HG02938 (cell line): ENCODE measurements at regions not wholly inside any gene's neighbourhood (a gene's known extent, or its start where the extent isn't known, plus 50 kb on each side); places are given as distances from the start of the nearest gene placed in this dataset.
"Not testable (repeated sequence)": the region's sequence is repeated elsewhere in the genome, so short reads cannot be mapped to it uniquely, and the experiment has no call there.

Experiments
- ATAC-seq: cut with Tn5 transposase; IDR thresholded peaks from one replicate; pipeline ENCODE4 v1.9.1; 2021; ENCODE audit warnings: mild to moderate bottlenecking, moderate library complexity; ENCODE audit not compliant: unreplicated experiment

DNA sequence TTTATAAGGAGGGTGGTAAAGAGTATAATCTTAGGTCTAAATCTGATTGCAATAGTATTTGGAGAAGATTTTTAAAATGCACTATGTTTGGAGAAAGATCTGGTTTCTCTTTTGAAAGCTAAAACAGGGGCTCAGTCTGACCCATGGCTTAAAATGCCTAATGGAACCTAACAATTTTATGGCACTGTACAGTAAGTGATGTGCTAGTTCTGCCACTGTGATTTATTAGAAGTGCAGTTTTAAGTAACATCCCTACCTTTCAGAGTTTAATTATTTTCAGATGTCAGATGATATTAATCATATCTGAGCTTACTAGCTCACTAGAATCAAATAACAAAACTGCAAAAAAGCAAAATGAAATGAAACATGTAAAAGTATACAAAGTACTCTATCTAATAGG, 514.7 kb upstream of the KCND2 start:
- ATAC-seq: no peak

DNA sequence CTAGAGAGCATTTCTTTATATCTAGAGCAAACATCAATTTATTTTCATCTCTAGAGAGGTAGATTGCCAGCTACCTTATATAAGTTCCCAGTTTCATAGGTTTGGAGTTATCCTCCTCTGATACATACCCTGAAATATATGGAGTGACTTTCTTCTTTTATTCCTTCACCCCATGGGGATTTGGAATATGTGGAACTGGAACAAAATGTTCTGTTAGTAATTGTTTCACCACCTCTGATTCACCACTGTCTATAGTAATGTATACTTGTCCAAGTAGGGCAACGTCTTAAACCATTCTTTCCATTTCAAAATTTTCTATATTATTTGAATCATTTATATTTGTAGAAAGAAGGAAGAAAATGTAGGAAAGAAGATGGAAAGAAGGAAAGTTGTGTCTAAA, 511.2 kb upstream of the KCND2 start:
- ATAC-seq: no peak

DNA sequence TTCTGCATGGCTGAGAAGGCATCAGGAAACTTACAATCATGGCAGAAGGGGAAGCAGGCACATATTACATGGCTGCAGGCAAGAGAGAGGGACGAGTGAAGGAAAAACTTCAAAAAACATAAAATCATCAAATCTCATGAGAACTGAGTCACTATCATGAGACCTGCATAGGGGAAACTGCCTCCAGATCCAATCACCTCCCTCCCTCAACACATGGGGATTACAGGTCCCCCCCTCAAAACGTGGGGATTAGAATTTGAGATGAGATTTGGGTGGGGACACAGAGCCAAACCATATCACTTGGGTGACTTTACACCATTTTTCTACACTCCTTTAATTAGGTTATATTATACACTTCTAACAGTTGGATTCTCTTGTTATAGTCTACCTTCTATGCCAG, 490.7 kb upstream of the KCND2 start:
- ATAC-seq: no peak

DNA sequence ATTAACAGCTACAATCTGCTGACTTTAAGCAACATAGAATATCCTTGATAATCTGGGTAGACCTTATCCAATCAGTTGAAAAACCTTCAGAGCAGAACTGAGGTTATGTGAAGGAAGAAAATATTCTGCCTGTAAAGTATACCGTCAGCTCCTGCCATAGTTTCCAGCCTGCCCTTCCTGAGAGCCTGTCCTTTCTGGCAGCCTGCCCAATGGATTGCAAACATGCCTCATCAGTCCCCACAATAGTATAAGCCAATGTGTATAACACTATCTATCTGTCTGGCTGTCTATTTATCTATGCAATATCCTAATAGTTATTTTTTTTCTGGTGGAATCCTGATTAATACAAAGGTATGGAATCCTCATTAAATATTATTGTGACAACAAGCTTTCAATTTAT, 489.2 kb upstream of the KCND2 start:
- ATAC-seq: no peak

DNA sequence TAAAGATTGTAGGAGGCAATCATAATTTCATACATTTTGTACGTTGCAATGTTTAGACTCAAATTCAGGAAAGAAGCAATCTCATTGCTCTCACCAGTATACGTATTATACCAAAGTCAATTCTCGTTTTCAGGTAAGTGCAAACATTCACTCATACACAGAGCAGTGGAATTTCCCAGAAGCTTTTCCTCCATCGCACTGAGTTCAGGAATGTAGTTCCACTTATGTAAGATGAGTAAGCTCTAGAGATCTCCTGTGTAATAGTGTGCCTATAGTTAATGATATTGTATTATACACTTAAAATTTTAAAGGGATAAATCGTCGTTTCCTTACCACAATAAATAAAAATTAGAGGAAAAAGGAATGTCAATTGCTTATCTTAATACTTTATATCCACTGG, 470.8 kb upstream of the KCND2 start:
- no peak for ATAC-seq

DNA sequence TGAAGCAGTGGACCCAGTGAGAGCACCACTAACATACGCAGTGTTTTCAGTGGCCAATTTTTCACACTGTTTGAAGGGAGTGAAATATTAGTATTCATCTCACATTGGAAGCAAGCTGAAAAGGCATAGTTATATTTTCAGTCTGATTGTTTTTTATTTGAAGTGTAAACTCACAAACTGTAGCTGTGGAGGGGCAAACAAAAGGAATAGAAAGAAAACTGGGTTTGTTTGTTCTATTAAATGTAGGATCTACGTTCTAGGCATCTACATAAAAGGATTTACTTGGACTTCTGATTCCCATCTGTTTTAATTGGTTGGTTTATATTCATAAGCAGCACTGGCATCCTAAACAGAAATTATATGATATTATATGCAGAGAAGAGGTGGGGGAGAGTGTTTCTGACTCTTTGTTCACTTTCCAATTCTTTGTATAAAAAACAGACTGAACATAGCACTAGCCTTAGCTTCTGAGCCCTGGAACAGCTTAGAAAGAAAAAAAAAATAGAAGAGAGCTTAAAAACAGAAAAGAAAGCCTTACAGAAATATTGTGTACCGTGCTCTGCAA, 447.8 kb upstream of the KCND2 start:
- ATAC-seq: no peak

DNA sequence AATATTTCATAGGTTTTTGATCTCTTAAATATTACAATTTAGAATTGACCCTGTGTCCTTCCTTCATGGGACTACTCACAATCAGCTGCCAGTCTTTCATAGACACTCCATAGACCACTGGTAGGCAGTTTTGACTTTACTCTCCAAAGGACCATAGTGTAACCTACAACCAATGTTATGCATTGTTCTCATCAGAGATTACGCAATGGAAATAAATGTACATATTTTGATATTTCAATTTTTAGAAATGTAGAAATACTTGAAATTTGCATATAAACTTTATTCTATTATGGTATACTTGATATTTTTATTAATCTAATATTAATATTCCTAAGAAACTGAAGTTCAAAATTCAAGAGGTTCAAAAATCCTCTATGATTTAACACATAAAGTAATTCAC, 446.4 kb upstream of the KCND2 start:
- ATAC-seq: no peak

DNA sequence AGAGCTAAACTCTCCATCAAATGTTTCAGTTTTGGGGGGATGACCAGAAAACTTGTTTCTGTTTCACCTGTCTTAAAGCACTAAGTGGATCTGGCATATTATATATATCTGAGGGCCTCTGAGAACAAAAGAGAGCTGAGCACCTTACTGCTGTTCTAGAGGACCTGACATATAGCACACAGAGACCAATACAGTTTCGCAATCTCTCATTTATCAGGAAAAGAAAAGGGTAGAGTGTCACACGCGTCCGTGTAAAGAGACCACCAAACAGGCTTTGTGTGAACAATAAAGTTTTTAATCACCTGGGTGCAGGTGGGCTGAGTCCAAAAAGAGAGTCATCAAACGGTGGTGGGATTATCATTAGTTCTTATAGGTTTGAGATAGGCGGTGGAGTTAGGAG, 434.5 kb upstream of the KCND2 start:
- ATAC-seq: no peak

DNA sequence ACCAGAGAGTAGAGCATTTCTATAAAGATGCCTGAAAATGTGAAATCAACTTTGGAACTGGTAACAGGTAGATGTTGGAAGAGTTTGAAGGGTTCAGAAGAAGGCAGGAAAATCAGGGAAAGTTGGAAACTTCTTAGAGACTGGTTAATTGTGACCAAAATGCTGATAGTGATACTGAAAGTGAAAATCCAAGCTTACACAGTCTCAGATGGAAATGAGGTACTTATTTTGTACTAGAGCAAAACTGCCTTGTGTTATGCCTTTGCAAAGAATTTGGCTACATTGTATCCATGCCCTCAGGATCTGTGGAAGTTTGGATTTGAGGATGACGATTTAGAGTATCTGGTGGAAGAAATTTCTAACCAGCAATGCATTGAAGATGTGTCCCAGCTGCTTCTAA, 430.6 kb upstream of the KCND2 start:
- ATAC-seq: no peak

DNA sequence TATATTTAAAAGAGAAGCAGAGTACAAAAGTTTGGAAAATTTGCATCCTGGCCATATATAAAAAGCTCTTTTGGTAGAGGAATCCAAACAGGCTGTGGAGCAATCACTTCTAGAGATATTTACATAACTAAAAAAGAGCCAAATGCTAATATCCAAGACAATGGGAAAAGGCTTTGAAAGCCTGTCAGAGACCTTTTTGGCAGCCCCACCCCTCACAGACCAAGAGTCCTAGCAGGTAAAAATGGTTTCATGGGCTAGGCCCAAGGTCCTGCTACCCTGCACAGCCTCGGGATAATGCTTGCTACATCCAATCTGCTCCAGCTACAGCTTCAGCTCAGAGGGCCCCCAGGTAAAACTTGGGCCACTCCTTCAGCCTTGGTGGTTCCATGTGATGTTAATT, 430.2 kb upstream of the KCND2 start:
- no peak for ATAC-seq

DNA sequence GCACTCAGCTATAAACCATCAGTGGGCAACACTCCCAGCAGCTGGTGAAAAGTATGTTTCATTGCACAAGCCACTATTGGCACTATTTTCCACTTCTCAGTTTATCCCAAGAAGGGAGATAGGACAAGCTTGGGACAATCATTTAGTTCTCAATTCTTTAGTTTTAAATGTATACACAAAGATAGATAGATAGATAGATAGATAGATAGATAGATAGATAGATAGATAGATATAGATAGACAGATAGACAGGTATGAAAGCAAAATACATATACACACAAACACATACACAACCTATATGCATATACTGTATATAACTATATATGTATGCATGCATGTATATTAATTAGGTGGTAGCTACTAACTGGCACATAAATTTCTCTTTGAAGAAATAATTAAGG, 411.6 kb upstream of the KCND2 start:
- ATAC-seq: no peak

DNA sequence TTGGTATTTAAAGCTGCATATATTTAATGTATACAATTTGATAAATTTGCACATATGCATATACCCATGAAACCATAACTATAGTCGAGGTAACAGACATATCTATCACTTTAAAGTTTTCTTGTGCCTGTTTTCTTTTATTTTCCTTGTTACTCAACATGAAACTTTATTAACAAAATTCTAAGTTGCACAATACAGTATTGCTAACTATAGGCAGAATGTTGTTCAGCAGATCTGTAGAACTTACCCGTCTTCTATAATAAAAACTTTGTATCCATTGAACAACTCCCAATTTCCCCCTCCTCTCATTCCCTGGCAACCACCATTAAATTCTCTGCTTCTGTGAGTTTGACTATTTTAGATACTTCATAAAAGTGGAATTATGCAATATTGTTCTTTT, 404.6 kb upstream of the KCND2 start:
- ATAC-seq: no peak

DNA sequence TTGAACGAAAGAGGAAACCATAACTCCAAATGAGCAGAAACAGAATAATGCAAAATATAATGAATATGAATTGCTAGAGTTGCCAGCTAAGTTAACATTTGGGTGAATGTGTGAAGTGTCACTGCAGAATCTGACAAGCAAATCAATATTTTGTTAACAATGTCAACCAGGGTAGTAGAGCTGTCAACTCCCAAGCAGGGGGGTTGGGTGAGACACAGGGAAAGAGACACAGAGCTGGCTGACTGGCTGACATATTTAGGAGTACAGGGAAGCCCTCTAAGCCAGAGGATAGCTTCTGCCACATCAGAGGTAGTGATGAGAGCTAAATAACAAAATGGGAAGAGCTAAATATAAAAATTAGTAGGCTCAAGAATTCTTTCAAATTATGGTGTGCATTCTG, 393.1 kb upstream of the KCND2 start:
- ATAC-seq: no peak

DNA sequence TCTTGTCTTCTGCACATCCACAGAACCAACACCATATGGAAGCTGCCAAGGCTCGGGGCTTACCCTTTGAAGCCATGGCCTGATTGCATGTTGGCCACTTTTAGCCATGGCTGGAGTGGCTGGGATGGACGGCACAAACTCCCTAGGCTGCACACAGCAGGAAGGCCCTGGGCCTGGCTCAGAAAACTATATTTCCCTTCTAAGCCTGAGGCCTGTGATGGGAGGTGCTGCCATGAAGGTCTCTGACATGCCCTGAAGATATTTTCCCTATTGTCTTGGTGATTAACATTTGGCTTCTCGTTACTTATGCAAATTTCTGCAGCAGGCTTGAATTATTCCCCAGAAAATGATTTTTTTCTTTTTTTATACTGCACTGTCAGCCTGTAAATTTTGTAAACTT, 387.0 kb upstream of the KCND2 start:
- ATAC-seq: no peak

DNA sequence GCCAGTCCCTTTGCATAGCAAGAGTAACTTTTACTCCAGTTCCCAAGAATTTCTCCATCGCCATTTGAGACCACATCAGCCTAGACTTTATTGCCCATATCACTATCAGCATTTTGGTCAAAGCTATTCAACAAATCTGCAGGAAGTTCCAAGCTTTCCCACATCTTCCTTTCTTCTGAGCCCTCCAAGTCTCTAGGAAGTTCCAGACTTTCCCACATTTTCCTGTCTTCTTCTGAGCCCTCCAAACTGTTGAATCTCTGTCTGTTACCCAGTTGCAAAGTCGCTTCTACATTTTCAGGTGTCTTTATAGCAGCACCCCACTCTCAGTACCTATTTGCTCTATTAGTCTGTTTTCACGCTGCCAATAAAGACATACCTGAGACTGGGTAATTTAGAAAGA, 386.4 kb upstream of the KCND2 start:
- not testable (repeated sequence) for ATAC-seq

DNA sequence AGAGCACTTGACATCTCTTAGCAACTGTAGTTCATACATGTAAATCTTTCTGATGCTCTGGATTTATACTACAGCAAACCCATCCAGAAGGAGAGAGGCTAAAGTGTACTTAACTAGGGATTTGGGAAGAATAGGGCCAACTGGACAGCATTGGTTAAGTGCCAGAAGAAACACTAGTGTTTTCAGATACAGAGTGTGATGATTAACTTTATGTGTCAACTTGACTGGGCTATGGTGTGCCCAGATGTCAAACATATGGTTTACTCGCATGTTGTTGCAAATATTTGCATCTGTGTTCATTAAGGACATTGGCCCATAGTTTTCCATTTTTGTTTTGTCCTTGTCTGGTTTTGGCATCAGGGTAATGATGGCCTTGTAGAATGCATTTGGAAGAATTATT, 384.7 kb upstream of the KCND2 start:
- ATAC-seq: no peak

DNA sequence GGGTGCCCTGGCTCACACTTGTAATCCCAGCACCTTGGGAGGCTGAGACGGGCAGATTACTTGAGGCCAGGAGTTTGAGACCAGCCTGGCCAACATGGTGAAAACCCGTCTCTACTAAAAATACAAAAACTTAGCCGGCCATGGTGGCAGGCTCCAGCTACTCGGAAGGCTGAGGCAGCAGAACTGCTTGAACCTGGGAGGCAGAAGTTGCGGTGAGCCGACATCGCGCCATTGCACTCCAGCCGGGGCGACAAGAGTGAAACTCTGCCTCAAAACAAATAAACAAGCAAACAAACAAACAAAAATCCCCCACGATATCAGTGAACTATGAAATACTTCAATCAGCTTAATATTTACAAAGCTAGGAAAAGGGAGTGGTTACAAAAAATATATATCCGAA, 382.3 kb upstream of the KCND2 start:
- ATAC-seq: no peak

DNA sequence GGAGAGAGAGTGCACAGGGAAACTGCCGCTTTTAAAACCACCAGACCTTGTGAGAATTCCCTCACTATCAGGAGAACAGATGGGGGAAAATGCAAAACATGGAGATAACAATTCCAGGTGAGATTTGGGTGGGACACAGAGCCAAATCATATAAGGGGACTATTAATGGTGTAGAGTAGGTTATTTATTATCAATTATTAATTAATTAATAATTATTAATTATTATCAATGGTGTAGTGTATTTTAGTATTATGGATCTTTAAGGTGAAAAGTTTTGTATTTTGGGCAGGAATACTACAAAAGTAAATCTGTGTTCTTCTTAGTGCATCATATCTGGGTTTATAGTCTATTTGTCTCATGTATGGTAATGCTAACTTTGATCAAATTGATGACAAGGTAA, 377.7 kb upstream of the KCND2 start:
- ATAC-seq: no peak

DNA sequence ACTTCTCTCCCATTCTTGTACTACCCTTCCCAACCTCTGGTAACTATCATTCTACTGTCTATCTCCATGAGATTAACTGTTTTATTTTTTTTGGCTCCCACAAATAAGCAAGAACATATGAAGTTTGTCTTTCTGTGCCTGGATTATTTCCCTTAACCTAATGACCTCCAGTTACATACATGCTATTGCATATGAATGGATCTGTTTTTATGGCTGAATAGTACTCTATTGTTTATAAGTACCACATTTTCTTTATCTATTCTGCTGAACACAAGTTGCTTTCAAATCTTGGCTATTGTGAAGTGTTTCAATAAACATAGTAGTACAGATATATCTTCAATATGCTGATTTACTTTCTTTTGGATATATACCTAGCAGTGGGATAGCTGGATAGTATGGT, 376.6 kb upstream of the KCND2 start:
- ATAC-seq: no peak

DNA sequence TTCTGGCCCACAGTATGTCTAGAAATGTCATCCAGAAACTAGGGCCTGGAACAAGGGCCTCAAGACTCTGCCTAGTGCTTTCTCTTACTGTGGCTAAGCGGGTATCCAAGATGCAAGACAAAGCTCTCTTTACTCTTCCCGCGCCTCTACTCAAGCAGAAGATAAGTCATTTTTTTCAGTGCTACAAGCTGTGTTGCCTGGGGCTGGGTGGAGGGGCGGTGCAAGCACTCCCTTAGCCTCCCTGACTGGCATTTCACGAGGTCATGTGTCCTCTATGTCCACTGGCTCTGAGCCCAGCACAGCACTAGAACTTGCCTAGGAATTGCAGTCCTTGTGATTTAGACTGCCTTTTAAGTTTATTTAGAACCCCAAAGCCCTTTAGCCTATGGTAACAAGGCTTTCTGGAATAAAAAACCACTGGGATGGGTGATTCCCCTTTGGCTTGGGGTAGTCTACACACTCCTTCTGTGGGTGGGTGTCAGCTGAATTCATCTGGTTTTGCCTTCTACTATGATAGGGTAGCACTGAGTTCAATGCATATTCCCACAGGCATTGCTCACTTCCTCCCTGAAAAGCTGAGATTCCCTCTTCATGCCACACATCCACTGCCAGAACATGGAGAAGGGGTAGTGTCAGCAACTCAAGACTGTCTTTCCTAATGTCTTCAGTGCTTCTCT, 371.8 kb upstream of the KCND2 start:
- ATAC-seq: no peak

DNA sequence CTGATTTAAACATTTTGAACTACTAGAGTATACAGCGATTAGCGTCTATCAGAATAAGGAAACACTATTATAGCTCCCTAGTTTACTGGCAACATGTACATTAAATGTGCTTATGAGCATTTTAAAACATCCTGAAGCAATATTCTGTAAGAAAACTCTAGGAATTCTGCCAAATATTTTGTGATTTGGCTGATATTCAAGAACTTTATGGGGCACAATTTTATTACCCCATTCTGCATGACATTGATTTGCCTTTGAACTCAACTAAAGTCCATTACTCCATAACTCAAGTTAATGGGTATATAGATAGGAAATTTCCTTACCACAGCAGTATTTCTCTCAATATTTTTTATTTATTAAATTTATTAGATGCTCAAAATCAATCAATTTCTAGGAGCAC, 369.9 kb upstream of the KCND2 start:
- no peak for ATAC-seq

DNA sequence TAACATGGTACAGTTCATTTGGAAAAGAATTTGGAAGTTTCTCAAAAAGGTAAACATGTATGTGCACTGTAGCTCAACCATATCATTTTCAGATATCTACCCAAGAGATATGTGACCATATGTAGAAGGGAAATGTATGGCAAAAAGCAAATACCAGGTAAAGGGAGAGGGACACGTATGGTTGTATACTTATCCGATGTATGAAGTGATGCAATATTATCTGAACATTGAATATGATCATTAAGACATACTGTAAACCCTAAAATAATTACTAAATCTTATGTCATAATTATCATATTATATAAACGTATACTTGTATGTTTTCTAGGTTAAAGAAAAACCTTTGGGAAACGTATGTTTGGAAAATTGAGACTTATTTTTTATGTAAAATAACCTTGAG, 367.5 kb upstream of the KCND2 start:
- ATAC-seq: no peak

DNA sequence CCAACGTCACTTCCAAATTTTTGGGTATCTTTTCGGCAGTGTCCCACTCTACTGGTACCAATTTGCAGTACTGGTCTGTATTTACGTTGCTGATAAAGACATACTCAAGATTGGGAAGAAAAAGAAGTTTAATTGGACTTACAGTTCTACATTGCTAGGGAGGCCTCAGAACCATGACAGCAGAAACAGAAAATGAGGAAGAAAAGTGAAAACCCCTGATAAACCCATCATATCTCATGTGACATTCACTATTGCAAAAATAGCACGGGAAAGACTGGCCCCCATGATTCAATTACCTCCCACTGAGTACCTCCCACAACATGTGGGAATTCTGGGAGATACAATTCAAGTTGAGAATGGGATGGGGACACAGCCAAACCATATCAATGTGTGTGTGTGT, 364.0 kb upstream of the KCND2 start:
- ATAC-seq: no peak
